Type B pancreatic cell (in vitro differentiated cells): ENCODE measurements at regions not wholly inside any gene's neighbourhood (a gene's known extent, or its start where the extent isn't known, plus 50 kb on each side); places are given as distances from the start of the nearest gene placed in this dataset.

Experiments
- DNase-seq: peaks from one replicate; pipeline ENCODE4 v3.0.0; 2021; ENCODE audit warnings: mixed read lengths; ENCODE audit not compliant: unreplicated experiment; ENCODE audit errors: extremely low spot score
- H3K27ac Mint-ChIP-seq: 2 replicates; pipeline ENCODE4 v1.8.0; 2021; ENCODE audit warnings: mild to moderate bottlenecking, mixed read lengths
- H3K27me3 Mint-ChIP-seq: 2 replicates; pipeline ENCODE4 v1.8.0; 2021; ENCODE audit warnings: mixed read lengths
- H3K36me3 Mint-ChIP-seq: 2 replicates; pipeline ENCODE4 v1.8.0; 2021; ENCODE audit warnings: mixed read lengths
- H3K4me1 Mint-ChIP-seq: one replicate; pipeline ENCODE4 v1.8.0; 2021; ENCODE audit warnings: mixed read lengths; ENCODE audit not compliant: unreplicated experiment
- H3K4me3 Mint-ChIP-seq: 2 replicates; pipeline ENCODE4 v1.8.0; 2021; ENCODE audit warnings: mild to moderate bottlenecking, mixed read lengths
- H3K9me3 Mint-ChIP-seq: 2 replicates; pipeline ENCODE4 v1.8.0; 2021; ENCODE audit warnings: mixed read lengths
- CTCF ChIP-seq: fragments of 200-600 bp; sonication (generic); conservative IDR thresholded peaks from 2 replicates; pipeline ENCODE4 v1.5.0; 2021; ENCODE audit warnings: antibody characterized with exemption, mild to moderate bottlenecking

- no peaks in the 10 kb centered on the region for H3K27me3 Mint-ChIP-seq
- no peak for DNase-seq
- TF ChIP-seq CTCF: peak; percentile 24
- H3K27ac Mint-ChIP-seq: no peak overlapping the region
- no peaks in the 10 kb centered on the region for H3K9me3 Mint-ChIP-seq
- no peaks in the 10 kb centered on the region for H3K4me1 Mint-ChIP-seq
- H3K36me3 Mint-ChIP-seq: no peaks in the 10 kb centered on the region
- no peak overlapping the region for H3K4me3 Mint-ChIP-seq
Measured at GRCh38 chr4:26127851-26128337, 192.9 kb upstream of the RBPJ start.

GRCh38 chr4:26130173-26130572 is 190.6 kb upstream of the RBPJ start:
- Mint-ChIP-seq H3K27ac (no peak overlapping the region), H3K9me3 (peaks cover 3% of the 10 kb centered on the region), H3K4me1 (no peaks in the 10 kb centered on the region), H3K36me3 (no peaks in the 10 kb centered on the region), H3K27me3 (no peaks in the 10 kb centered on the region), H3K4me3 (no peak overlapping the region)
- no peak for DNase-seq
- TF ChIP-seq CTCF: no peak

- Mint-ChIP-seq H3K9me3 (peaks cover 3% of the 10 kb centered on the region), H3K27ac (no peak overlapping the region), H3K27me3 (no peaks in the 10 kb centered on the region), H3K4me3 (no peak overlapping the region), H3K4me1 (no peaks in the 10 kb centered on the region), H3K36me3 (no peaks in the 10 kb centered on the region)
- DNase-seq: no peak
- TF ChIP-seq CTCF: no peak
Measured at GRCh38 chr4:26130841-26131432, 189.9 kb upstream of the RBPJ start.

GRCh38 chr4:26131711-26132110 is 189.1 kb upstream of the RBPJ start:
- no peak for TF ChIP-seq CTCF
- Mint-ChIP-seq H3K27me3 (no peaks in the 10 kb centered on the region), H3K36me3 (no peaks in the 10 kb centered on the region), H3K9me3 (peaks cover 3% of the 10 kb centered on the region), H3K27ac (no peak overlapping the region), H3K4me1 (peaks cover 3% of the 10 kb centered on the region), H3K4me3 (no peak overlapping the region)
- DNase-seq: no peak

- H3K4me3 Mint-ChIP-seq: no peak overlapping the region
- no peak for TF ChIP-seq CTCF
- H3K27me3 Mint-ChIP-seq: no peaks in the 10 kb centered on the region
- H3K4me1 Mint-ChIP-seq: peaks cover 5% of the 10 kb centered on the region
- no peak for DNase-seq
- H3K9me3 Mint-ChIP-seq: peaks cover 3% of the 10 kb centered on the region
- no peaks in the 10 kb centered on the region for H3K36me3 Mint-ChIP-seq
- H3K27ac Mint-ChIP-seq: no peak overlapping the region
Measured at GRCh38 chr4:26132858-26133257, 188.0 kb upstream of the RBPJ start.

GRCh38 chr4:26133840-26134239 is 187.0 kb upstream of the RBPJ start:
- Mint-ChIP-seq H3K9me3 (peaks cover 3% of the 10 kb centered on the region), H3K27ac (no peak overlapping the region), H3K36me3 (no peaks in the 10 kb centered on the region), H3K4me1 (peaks cover 5% of the 10 kb centered on the region), H3K4me3 (no peak overlapping the region), H3K27me3 (no peaks in the 10 kb centered on the region)
- DNase-seq: no peak
- TF ChIP-seq CTCF: no peak
